DND-41 (cell line): ENCODE measurements at regions not wholly inside any gene's neighbourhood (a gene's known extent, or its start where the extent isn't known, plus 50 kb on each side); places are given as distances from the start of the nearest gene placed in this dataset.
A peak's percentile ranks its signal among the peaks of the same experiment; 100 is the strongest.
"Not testable (repeated sequence)": the region's sequence is repeated elsewhere in the genome, so short reads cannot be mapped to it uniquely, and the experiment has no call there.

Experiments
- ATAC-seq: fragments of 200-7000 bp; cut with Tn5 transposase; 3 replicates; pipeline ENCODE4 v1.9.1; 2021; ENCODE audit warnings: low read depth; ENCODE audit not compliant: insufficient read depth
- DNase-seq: peaks from one replicate; pipeline ENCODE4 v3.0.0-alpha.2; 2020
- H2AFZ ChIP-seq: 2 replicates; pipeline ENCODE4 v1.6.0; 2012; ENCODE audit warnings: low read depth, low read length
- H3K27ac ChIP-seq: 2 replicates; pipeline ENCODE4 v1.5.1; 2012; ENCODE audit warnings: low read length, inconsistent platforms
- H3K27me3 ChIP-seq: fragments of 200-600 bp; sonication (generic); 2 replicates; pipeline ENCODE4 v1.6.0; 2012; ENCODE audit warnings: low read length, mild to moderate bottlenecking, inconsistent platforms; ENCODE audit not compliant: insufficient read depth, poor library complexity
- H3K36me3 ChIP-seq: 2 replicates; pipeline ENCODE4 v1.5.1; 2012; ENCODE audit warnings: low read length, inconsistent platforms; ENCODE audit not compliant: insufficient read depth
- H3K4me1 ChIP-seq: 2 replicates; pipeline ENCODE4 v1.5.1; 2012; ENCODE audit warnings: mild to moderate bottlenecking, low read length; ENCODE audit not compliant: insufficient read depth
- H3K4me2 ChIP-seq: 2 replicates; pipeline ENCODE4 v1.6.0; 2012; ENCODE audit warnings: mild to moderate bottlenecking, moderate library complexity, low read length, inconsistent platforms; ENCODE audit not compliant: insufficient read depth
- H3K4me3 ChIP-seq, 2 experiments: fragments of 200-600 bp in 1 of 2; shearing (Covaris generic) in 1 of 2; 2 replicates each; pipeline ENCODE4 v1.5.1; 2012 to 2016; ENCODE audit warnings: inconsistent platforms in 2 of 2, low read length in 2 of 2, mild to moderate bottlenecking in 2 of 2, low read depth in 1 of 2, moderate library complexity in 1 of 2
- H3K79me2 ChIP-seq: 2 replicates; pipeline ENCODE4 v1.6.0; 2012; ENCODE audit warnings: low read length, inconsistent platforms; ENCODE audit not compliant: insufficient read depth
- H3K9ac ChIP-seq: 2 replicates; pipeline ENCODE4 v1.6.0; 2012; ENCODE audit warnings: low read depth, mild to moderate bottlenecking, inconsistent platforms, low read length, moderate library complexity
- H3K9me3 ChIP-seq: 2 replicates; pipeline ENCODE4 v1.5.1; 2012; ENCODE audit warnings: low read length, moderate library complexity, mild to moderate bottlenecking, inconsistent platforms; ENCODE audit not compliant: insufficient read depth, severe bottlenecking
- H4K20me1 ChIP-seq: 2 replicates; pipeline ENCODE4 v1.6.0; 2012; ENCODE audit warnings: low read length; ENCODE audit not compliant: insufficient read depth
- EZH2 ChIP-seq: IDR thresholded peaks from 3 replicates; pipeline ENCODE4 v1.6.1; 2012; ENCODE audit warnings: borderline replicate concordance, low read depth, mild to moderate bottlenecking, moderate library complexity, low read length, inconsistent platforms; ENCODE audit not compliant: severe bottlenecking
- TF ChIP-seq, protein P1 (sequence below): IDR thresholded peaks from 2 replicates; pipeline ENCODE4 v1.5.1; 2012; ENCODE audit warnings: borderline replicate concordance, low read length, moderate library complexity, mild to moderate bottlenecking; ENCODE audit not compliant: poor library complexity, severe bottlenecking; ENCODE audit errors: extremely low read depth

DNA sequence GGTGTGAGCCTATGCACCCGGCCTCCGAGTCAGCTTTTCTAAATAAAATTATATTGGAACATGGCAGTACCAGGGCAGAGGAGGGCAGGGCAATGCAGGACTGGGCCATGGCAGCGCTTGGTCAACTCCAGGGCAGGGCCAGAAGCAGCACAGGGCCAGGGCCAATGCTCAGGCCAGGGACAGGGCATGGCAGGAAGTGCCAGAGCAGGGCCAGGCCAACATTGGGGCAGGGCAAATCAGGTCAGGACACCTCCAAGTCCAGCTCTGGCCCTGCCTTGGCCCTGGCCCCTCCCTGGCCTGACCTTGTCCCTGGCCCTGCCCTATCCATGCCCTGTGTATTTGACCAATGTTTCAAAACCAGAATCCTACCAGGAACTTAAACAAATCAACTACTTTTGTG, 156.1 kb downstream of the LIPI start:
- H4K20me1 ChIP-seq = peaks cover 52% of the 10 kb centered on the region
- no peak overlapping the region for H3K27ac ChIP-seq
- no peak overlapping the region for H3K4me3 ChIP-seq
- no peak for TF ChIP-seq EZH2
- TF ChIP-seq, protein P1, sequence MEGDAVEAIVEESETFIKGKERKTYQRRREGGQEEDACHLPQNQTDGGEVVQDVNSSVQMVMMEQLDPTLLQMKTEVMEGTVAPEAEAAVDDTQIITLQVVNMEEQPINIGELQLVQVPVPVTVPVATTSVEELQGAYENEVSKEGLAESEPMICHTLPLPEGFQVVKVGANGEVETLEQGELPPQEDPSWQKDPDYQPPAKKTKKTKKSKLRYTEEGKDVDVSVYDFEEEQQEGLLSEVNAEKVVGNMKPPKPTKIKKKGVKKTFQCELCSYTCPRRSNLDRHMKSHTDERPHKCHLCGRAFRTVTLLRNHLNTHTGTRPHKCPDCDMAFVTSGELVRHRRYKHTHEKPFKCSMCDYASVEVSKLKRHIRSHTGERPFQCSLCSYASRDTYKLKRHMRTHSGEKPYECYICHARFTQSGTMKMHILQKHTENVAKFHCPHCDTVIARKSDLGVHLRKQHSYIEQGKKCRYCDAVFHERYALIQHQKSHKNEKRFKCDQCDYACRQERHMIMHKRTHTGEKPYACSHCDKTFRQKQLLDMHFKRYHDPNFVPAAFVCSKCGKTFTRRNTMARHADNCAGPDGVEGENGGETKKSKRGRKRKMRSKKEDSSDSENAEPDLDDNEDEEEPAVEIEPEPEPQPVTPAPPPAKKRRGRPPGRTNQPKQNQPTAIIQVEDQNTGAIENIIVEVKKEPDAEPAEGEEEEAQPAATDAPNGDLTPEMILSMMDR = no peak
- no peaks in the 10 kb centered on the region; the same call in 1 of the 2 replicates for H3K36me3 ChIP-seq
- ATAC-seq (no peak), DNase-seq (no peak)
- H3K9me3 ChIP-seq = no peaks in the 10 kb centered on the region
- peaks cover 84% of the 10 kb centered on the region for H3K79me2 ChIP-seq
- no peak overlapping the region for H3K4me2 ChIP-seq
- H3K4me1 ChIP-seq = no peaks in the 10 kb centered on the region
- H3K9ac ChIP-seq = no peak overlapping the region
- no peaks in the 10 kb centered on the region for H3K27me3 ChIP-seq
- H2AFZ ChIP-seq = no peak overlapping the region

DNA sequence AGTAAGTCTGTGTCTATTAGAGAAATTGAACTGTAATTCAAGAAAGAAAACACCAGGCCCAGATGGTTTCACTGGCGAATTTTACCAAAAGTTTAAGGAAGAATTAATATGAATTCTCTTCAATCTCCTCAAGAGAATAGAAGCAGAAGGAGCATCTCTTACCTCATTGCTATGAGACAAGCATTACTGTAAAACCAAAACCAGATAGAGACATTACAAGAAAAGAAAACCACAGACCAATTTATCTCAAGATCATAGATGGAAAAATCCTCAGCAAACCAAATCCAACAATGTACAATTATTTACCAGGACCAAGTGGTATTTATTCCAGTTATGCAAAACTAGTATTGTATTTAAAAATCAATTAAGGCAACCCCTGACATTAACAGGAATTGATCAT, 160.6 kb downstream of the LIPI start:
- ATAC-seq (peak; percentile 56; the same call in 1 of the 3 replicates), DNase-seq (no peak)
- H3K4me1 ChIP-seq = no peaks in the 10 kb centered on the region
- no peaks in the 10 kb centered on the region for H3K9me3 ChIP-seq
- no peaks in the 10 kb centered on the region for H3K36me3 ChIP-seq
- no peak overlapping the region for H2AFZ ChIP-seq
- no peak overlapping the region for H3K4me3 ChIP-seq
- peaks cover 95% of the 10 kb centered on the region for H3K79me2 ChIP-seq
- H3K9ac ChIP-seq = no peak overlapping the region
- H3K27me3 ChIP-seq = no peaks in the 10 kb centered on the region
- no peak for TF ChIP-seq EZH2
- TF ChIP-seq, protein P1 = no peak
- H3K4me2 ChIP-seq = no peak overlapping the region
- H4K20me1 ChIP-seq = peaks cover 31% of the 10 kb centered on the region; the same call in 1 of the 2 replicates
- no peak overlapping the region for H3K27ac ChIP-seq

DNA sequence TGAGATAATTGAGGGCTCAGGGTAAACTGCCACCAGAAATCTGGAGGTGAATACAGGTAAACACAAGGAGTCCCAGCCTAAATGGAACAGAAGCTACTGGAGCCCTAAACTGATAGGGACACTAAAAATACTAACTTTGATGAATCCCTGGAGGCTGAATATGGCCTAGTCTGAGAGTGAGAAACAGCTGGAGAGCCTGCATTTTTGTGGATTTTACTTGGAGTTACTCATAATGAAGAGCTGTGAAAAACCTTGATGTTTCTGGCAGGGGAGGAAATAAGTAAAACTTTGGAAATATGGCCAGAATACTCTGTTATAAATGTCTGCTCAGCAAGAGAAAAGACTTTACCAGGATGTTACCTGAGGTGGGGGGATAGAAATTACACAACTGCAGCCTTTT, 164.4 kb downstream of the LIPI start:
- no peaks in the 10 kb centered on the region for H3K9me3 ChIP-seq
- H3K27ac ChIP-seq = no peak overlapping the region
- no peak for ATAC-seq
- H3K4me1 ChIP-seq = no peaks in the 10 kb centered on the region
- no peak for DNase-seq
- H3K4me3 ChIP-seq = no peak overlapping the region
- H4K20me1 ChIP-seq = peaks cover 23% of the 10 kb centered on the region; the same call in 1 of the 2 replicates
- no peak overlapping the region for H3K9ac ChIP-seq
- peaks cover 96% of the 10 kb centered on the region for H3K79me2 ChIP-seq
- H2AFZ ChIP-seq = no peak overlapping the region
- TF ChIP-seq, protein P1 = no peak
- TF ChIP-seq EZH2 = no peak
- H3K4me2 ChIP-seq = no peak overlapping the region
- no peaks in the 10 kb centered on the region for H3K36me3 ChIP-seq
- H3K27me3 ChIP-seq = no peaks in the 10 kb centered on the region

DNA sequence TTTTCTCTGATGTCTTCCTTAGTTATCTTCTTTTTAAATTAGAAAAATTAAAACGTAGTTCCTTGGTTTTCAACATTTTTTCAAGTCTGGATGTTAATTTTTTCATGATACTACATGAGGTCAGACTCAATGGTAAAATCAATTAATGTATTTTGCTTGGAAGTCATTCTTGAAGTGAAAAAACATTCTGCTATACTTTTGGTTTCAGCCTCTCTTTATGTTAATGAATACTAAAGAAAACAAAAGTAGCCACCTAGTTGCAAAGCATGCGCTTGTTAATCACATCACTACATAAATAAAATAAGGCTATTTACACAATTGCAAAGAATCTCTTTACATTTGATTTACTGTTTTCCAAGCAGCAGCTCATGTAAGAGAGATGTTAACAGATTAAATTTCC, 170.4 kb downstream of the LIPI start:
- Histone ChIP-seq H3K9ac (no peak overlapping the region), H3K36me3 (no peaks in the 10 kb centered on the region), H3K9me3 (no peaks in the 10 kb centered on the region), H3K27ac (no peak overlapping the region), H3K4me3 (no peak overlapping the region), H3K79me2 (peaks cover 97% of the 10 kb centered on the region), H3K4me1 (no peaks in the 10 kb centered on the region), H3K4me2 (no peak overlapping the region), H2AFZ (no peak overlapping the region), H3K27me3 (no peaks in the 10 kb centered on the region), H4K20me1 (peaks cover 41% of the 10 kb centered on the region; the same call in 1 of the 2 replicates)
- no peak for DNase-seq
- TF ChIP-seq, protein P1 = no peak
- no peak for TF ChIP-seq EZH2
- ATAC-seq = no peak

DNA sequence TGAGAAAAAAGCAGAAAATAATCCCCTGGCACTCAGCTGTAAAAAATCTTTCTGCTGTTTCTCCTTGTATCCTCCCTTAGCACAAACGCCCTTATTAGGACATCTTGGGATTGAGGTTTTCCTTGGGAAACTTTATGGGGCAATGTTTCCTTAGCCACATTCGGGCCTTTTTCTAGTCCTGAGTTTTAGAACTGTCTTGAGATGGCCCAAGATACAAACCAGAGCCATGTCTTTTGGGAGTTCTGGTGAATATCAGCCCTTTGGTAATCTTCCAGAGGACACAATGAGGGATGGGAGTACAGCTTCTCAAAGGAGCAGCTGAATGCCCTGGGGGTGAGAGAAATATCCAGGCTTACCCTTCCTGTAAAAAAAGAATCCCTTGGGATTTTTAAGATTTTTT, 182.1 kb downstream of the LIPI start:
- not testable (repeated sequence) for H3K36me3 ChIP-seq, H3K27me3 ChIP-seq, H4K20me1 ChIP-seq, H3K9me3 ChIP-seq, DNase-seq, H2AFZ ChIP-seq, ATAC-seq
- Histone ChIP-seq H3K4me2 (peak overlapping the region; percentile 70), H3K27ac (peak overlapping the region; percentile 36; the same call in 1 of the 2 replicates), H3K4me3 (peak overlapping the region in 1 of 2 experiments; percentile 83; a peak in 3 of 4 replicates), H3K9ac (peak overlapping the region; percentile 68), H3K4me1 (peaks cover 27% of the 10 kb centered on the region), H3K79me2 (peaks cover 56% of the 10 kb centered on the region)
